ENCODE measurements at regions not wholly inside any gene's neighbourhood (a gene's known extent, or its start where the extent isn't known, plus 50 kb on each side); places are given as distances from the start of the nearest gene placed in this dataset.

GRCh38 chr7:106196460-106197021 lies 84.4 kb upstream of the SYPL1 start:
- DNase-seq (ENCODE audit: extremely low read depth in 1 of 11, low read depth in 9 of 11, low spot score in 4 of 11): no peak

GRCh38 chr7:106193661-106194060 lies 81.5 kb upstream of the SYPL1 start:
- DNase-seq (ENCODE audit: extremely low read depth in 1 of 11, low read depth in 9 of 11, low spot score in 4 of 11): no peak

GRCh38 chr7:106190589-106191330 lies 78.6 kb upstream of the SYPL1 start:
- no peak for DNase-seq (ENCODE audit: extremely low read depth in 1 of 11, low read depth in 9 of 11, low spot score in 4 of 11)

GRCh38 chr7:106187613-106188350 lies 75.7 kb upstream of the SYPL1 start:
- DNase-seq (ENCODE audit: extremely low read depth in 1 of 11, low read depth in 9 of 11, low spot score in 4 of 11): no peak

- no peak for DNase-seq (ENCODE audit: extremely low read depth in 1 of 11, low read depth in 9 of 11, low spot score in 4 of 11)
These were observed 73.6 kb upstream of the SYPL1 start for GRCh38 chr7:106185719-106186118.

- DNase-seq (ENCODE audit: extremely low read depth in 1 of 11, low read depth in 9 of 11, low spot score in 4 of 11): no peak
These were observed 71.8 kb upstream of the SYPL1 start for GRCh38 chr7:106183952-106184351.

- DNase-seq (ENCODE audit: extremely low read depth in 1 of 11, low read depth in 9 of 11, low spot score in 4 of 11): no peak
These were observed 70.8 kb upstream of the SYPL1 start for GRCh38 chr7:106182904-106183303.

- DNase-seq (ENCODE audit: extremely low read depth in 1 of 11, low read depth in 9 of 11, low spot score in 4 of 11): no peak
These were observed 69.7 kb upstream of the SYPL1 start for GRCh38 chr7:106181658-106182265.

- DNase-seq (ENCODE audit: extremely low read depth in 1 of 11, low read depth in 9 of 11, low spot score in 4 of 11): no peak
These were observed 68.6 kb upstream of the SYPL1 start for GRCh38 chr7:106180721-106181120.

GRCh38 chr7:106179256-106179655 lies 67.1 kb upstream of the SYPL1 start:
- DNase-seq (ENCODE audit: extremely low read depth in 1 of 11, low read depth in 9 of 11, low spot score in 4 of 11): no peak

- DNase-seq (ENCODE audit: extremely low read depth in 1 of 11, low read depth in 9 of 11, low spot score in 4 of 11): no peak
These were observed 66.6 kb upstream of the SYPL1 start for GRCh38 chr7:106178593-106179134.

- no peak for DNase-seq (ENCODE audit: extremely low read depth in 1 of 11, low read depth in 9 of 11, low spot score in 4 of 11)
These were observed 65.9 kb upstream of the SYPL1 start for GRCh38 chr7:106177738-106178592.

- no peak for DNase-seq (ENCODE audit: extremely low read depth in 1 of 11, low read depth in 9 of 11, low spot score in 4 of 11)
These were observed 65.2 kb upstream of the SYPL1 start for GRCh38 chr7:106177300-106177690.

GRCh38 chr7:106176414-106177299 lies 64.5 kb upstream of the SYPL1 start:
- DNase-seq (ENCODE audit: extremely low read depth in 1 of 11, low read depth in 9 of 11, low spot score in 4 of 11): peak; percentile 47 to 76 (median 65)

GRCh38 chr7:106175507-106175906 lies 63.4 kb upstream of the SYPL1 start:
- no peak for DNase-seq (ENCODE audit: extremely low read depth in 1 of 11, low read depth in 9 of 11, low spot score in 4 of 11)

GRCh38 chr7:106170651-106171050 lies 58.5 kb upstream of the SYPL1 start:
- no peak for DNase-seq (ENCODE audit: extremely low read depth in 1 of 11, low read depth in 9 of 11, low spot score in 4 of 11)

GRCh38 chr7:106169821-106170610 lies 57.9 kb upstream of the SYPL1 start:
- no peak for DNase-seq (ENCODE audit: extremely low read depth in 1 of 11, low read depth in 9 of 11, low spot score in 4 of 11)

Data from renal cortex interstitium (tissue), 11 donors.